SIG-M5 treated with dmso at 0.1 percent for 504 hours (cell line): ENCODE measurements at regions not wholly inside any gene's neighbourhood (a gene's known extent, or its start where the extent isn't known, plus 50 kb on each side); places are given as distances from the start of the nearest gene placed in this dataset.

ENCODE experiments used
- DNase-seq: peaks from one replicate; lab custom pipeline; 2025; ENCODE audit not compliant: unreplicated experiment; lab: John Stamatoyannopoulos, UW

GRCh38 chr13:85666356-85666755 lies 132.9 kb downstream of the SLITRK6 start:
- DNase-seq = no peak

DNA sequence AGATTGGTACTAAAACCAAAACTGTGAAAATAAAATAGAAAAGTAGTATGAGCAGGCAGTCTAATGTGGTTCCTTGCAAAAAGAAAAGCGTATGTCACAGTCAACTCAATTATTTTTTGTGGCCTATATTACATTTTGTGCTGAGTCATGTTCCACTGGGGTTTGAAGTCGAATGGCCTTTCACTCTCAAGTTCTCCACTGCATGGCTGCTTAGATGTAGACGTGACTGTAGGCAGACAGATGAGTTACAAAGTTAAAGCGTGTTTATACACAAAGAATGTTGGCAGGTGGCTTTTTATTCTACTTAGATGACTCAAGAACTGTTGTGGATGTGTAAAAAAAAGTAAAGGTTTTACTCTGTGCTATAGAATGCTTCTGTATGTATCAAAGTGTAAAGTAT lies 133.9 kb downstream of the SLITRK6 start:
- no peak for DNase-seq

DNA sequence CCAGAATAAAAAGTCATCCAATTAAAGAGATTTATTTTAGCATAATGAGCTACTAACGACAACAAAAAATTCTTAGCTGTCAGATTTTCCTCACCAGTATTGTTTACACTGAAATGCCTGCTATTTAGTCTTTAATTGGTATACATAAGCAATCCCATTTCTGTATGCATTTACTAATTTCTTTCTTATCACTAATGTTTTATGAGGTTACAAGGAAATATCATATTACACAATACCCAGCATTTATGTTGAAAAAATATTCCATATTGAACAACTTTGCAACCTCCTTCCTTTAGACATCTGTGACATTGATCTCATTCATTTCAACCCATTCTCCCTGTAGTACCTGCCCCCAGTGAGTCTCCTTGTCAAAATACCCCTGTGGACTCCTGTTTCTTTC lies 135.4 kb downstream of the SLITRK6 start:
- DNase-seq = no peak

- DNase-seq = no peak
Measured at GRCh38 chr13:85662186-85662585, 137.0 kb downstream of the SLITRK6 start.

DNA sequence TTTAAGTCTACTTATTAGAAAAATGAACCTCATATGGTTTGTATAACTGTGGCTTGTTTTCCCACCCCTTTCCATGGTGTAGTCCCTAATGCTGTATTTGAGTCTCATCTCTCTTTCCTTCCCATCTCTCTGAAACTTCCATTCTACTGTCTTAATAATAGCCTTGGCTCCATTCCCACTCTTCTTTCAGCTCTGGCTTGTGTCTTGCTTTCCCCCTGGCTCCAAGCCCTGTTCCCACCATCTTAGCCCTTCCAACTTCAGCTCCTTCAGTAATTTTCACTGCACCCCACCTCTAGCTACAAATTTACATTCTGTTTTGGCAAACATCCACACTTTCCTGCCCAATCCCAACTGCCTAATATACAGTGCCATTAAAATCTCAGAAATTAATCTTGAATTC lies 137.5 kb downstream of the SLITRK6 start:
- no peak for DNase-seq

DNA sequence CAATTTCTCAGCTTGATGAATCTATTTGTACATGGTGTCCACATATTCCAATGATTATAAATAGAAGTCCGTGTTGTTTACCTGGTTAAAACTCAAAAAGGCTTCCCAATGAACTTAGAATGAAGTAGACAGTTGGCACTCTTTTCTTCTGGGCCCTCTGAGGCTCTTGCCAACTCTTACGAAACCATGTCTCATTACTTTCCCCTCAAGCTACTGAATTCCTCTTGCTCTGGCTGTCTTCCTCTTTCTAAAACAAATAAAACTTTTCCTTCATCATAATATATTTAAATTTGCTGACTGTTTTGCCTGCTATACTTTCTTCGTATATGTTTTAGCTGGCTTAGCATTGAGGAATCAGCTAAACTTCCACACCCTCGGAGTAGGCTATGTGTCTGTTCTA lies 139.7 kb downstream of the SLITRK6 start:
- DNase-seq = peak; percentile 86

GRCh38 chr13:85657942-85658341 lies 141.3 kb downstream of the SLITRK6 start:
- no peak for DNase-seq

GRCh38 chr13:85655040-85655439 lies 144.2 kb downstream of the SLITRK6 start:
- no peak for DNase-seq

DNA sequence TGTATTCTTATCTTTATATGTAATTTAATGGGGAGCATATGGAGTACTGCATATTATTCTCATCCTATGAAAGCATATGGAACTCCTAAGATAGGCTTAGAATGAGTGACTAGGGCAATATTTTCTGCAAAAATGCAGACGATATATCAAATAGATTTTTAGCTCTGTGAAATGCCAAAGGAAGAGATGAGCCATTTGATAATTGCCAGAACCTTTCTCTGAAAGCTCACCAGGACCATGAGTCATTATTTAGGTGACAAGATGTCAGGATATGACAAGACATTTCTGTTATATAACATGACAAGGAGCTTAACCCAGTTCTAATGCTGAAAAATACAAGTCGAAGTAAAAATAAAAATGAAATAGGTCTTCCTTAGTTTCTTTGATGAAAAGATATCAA lies 145.0 kb downstream of the SLITRK6 start:
- no peak for DNase-seq

DNA sequence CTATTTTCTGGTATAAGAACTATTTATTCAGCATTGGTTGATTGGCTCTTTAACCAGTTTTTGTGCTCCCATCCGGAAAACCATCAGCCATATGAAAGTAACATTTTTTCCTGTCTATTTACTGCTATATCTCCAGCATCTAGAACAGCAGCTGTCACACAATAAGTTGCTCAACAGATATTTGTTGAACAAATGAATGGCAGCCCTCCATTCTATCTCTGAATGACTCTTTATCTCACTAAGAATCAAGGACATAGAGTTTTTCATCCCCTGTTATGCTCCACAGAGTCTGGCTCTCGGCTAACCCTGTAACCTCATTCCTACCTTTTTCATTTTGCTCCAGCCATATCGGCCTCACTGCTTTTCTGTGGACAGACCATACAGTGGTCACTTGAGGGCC lies 145.5 kb downstream of the SLITRK6 start:
- DNase-seq = no peak

DNA sequence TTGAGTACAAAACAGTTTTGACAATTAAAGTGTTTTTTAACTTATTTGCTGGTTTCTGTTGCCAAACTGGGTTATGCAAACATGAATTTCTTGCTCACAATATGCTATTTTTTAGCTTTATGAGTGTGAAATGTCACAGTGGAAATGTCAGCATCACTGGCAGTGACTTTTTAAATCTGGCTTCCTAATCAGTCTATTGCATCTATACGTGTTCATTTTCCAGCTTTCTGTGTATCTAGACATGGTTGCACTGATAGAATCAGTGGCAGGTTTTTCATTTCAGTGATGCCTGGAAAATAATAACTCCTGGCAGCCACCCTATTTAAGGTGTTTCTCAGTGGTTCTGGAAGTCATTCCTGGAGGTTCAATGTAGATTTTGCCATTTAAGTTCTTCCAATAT lies 146.7 kb downstream of the SLITRK6 start:
- DNase-seq = no peak

GRCh38 chr13:85651440-85651839 lies 147.8 kb downstream of the SLITRK6 start:
- DNase-seq = no peak

- DNase-seq = no peak
Measured at GRCh38 chr13:85650613-85651012, 148.6 kb downstream of the SLITRK6 start.

DNA sequence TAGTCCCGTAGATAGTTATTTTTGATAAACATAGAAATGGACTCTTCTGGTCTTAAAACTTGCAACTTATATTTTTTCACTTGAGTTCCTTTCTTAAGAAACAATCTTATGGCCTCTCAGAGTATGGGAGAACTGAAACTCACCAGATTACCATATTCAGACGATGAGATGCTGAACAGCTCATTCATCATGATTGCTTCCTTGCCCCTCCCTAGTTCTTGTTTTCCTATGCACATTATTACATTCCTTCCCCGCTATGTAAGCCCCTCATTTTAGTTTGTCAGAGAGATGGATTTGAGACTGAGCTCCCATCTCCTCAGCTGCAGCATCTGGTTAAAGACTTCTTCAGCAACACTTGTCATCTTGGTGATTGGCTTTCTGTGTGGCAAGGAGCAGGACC lies 158.5 kb downstream of the SLITRK6 start:
- DNase-seq = no peak

GRCh38 chr13:85638815-85639393 lies 160.3 kb downstream of the SLITRK6 start:
- DNase-seq = no peak

DNA sequence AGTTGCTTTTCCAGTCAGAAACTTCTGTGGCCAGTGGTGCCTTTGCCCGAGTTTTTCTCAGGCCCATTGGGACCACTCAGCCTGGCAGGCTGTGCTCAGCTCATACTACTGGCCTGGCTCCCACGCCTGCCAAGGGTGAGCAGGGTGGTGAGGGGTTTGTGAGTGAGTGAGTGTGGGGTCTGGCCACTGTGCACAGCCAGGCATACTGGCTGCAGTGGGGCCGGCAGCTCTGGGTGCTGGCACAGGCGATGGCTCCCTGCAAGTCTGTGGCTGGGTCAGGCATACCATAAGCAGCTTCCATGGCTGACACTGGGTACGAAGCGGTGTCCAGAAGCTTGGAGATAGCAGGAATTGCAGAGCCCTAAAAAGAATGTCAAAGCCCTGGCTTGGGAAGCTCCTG lies 161.0 kb downstream of the SLITRK6 start:
- DNase-seq = no peak

GRCh38 chr13:85632526-85633195 lies 166.6 kb downstream of the SLITRK6 start:
- no peak for DNase-seq

- no peak for DNase-seq
Measured at GRCh38 chr13:85631801-85632200, 167.4 kb downstream of the SLITRK6 start.

DNA sequence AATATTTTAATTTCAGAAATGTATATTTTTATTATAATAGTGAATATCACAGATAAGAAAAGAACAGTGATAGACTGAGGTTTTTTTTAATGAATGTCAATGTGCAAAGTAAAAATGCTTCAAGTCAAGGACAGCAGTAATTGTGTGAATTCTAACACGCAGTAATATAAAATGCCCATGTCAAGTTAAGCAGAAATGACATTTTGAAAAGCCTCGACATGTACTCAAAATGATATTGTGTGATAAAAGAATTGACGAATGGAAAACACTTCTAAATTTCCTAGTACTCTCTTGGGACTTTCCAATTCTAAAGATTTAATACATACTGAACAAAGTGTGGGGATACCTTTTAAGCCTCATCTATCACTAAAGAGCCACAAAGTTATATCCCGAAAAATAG lies 172.6 kb downstream of the SLITRK6 start:
- DNase-seq = no peak

- DNase-seq = no peak
Measured at GRCh38 chr13:85619321-85619720, 179.9 kb downstream of the SLITRK6 start.

DNA sequence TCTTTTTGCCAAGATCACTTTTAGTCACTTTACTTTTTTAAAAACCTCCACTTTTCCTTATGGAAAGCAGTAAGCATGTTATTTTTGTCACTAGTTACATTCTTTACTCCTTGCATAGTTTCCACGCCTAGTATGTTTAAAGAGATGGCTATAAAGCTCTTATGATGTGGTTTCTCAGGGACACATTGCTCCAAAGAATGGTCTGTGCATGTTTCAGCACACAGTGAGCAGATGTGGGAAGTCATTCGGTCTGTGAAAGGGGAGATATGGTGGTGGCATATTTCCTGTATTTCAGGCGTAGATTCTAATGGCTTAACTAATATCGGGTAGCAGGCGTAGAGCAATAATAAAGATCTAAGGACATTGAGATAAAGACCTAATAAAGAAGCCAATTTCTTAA lies 180.7 kb downstream of the SLITRK6 start:
- no peak for DNase-seq

DNA sequence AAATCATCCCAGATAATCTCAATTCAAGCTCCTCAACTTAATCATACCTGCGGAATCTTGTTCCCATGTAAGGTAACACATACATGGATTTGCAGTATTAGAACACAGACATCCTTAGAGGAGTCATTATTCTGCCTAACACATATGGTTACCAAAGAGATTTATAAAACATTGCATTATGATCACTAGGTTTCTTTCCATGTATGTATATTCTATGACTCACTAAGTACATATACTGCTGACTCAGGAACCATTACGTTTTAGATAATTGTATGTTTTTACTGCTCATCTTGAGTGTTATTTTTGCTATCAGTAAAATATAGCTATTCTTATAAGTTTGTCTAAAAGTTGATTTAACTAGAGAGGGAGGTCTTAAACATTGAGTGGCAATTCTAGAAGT lies 182.9 kb downstream of the SLITRK6 start:
- no peak for DNase-seq

DNA sequence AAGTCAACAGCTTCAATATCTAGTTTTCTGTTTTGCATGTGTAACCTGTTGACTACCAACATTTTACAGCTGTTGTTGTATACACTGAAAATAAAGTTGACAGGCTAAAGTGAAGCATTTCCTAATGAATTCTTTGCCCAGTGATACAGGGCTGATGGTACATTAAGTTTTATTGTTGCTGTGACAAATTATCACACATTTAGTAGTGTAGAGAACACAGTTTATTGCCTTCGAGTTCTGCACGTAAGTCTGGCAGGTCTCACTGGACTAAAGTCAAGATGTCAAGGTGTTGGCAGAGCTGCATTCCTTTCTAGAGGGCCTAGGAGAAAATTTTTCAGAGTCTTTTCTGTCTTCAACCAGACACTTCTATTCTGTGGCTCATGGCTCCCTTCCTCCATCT lies 184.2 kb downstream of the SLITRK6 start:
- no peak for DNase-seq
